ENCODE measurements at regions not wholly inside any gene's neighbourhood (a gene's known extent, or its start where the extent isn't known, plus 50 kb on each side); places are given as distances from the start of the nearest gene placed in this dataset.
"Not testable (repeated sequence)": the region's sequence is repeated elsewhere in the genome, so short reads cannot be mapped to it uniquely, and the experiment has no call there.

- Mint-ChIP-seq H3K27ac (ENCODE audit: unreplicated experiment) (no peak overlapping the region), H3K27me3 (ENCODE audit: low read depth) (peaks cover 6% of the 10 kb centered on the region), H3K4me3 (ENCODE audit: unreplicated experiment) (no peak overlapping the region), H3K36me3 (ENCODE audit: low read depth) (no peaks in the 10 kb centered on the region), H3K4me1 (ENCODE audit: low read depth) (no peaks in the 10 kb centered on the region), H3K9me3 (ENCODE audit: low read depth) (no peaks in the 10 kb centered on the region)
- no peak for DNase-seq (ENCODE audit: low spot score)
- no peak for TF ChIP-seq CTCF (IDR thresholded peaks at IDR 0.05)
Measured at GRCh38 chr11:87778357-87778756, 396.9 kb downstream of the RAB38 start.

GRCh38 chr11:87775036-87775435 is 400.2 kb downstream of the RAB38 start:
- DNase-seq (ENCODE audit: low spot score), result no peak
- Mint-ChIP-seq H3K36me3 (ENCODE audit: low read depth) (no peaks in the 10 kb centered on the region), H3K9me3 (ENCODE audit: low read depth) (no peaks in the 10 kb centered on the region), H3K4me3 (ENCODE audit: unreplicated experiment) (no peak overlapping the region), H3K4me1 (ENCODE audit: low read depth) (no peaks in the 10 kb centered on the region), H3K27me3 (ENCODE audit: low read depth) (peaks cover 3% of the 10 kb centered on the region), H3K27ac (ENCODE audit: unreplicated experiment) (no peak overlapping the region)
- TF ChIP-seq CTCF (IDR thresholded peaks at IDR 0.05), result no peak

GRCh38 chr11:87769661-87770060 is 405.6 kb downstream of the RAB38 start:
- Mint-ChIP-seq H3K27ac (ENCODE audit: unreplicated experiment) (no peak overlapping the region), H3K4me1 (ENCODE audit: low read depth) (no peaks in the 10 kb centered on the region), H3K4me3 (ENCODE audit: unreplicated experiment) (no peak overlapping the region), H3K9me3 (ENCODE audit: low read depth) (no peaks in the 10 kb centered on the region), H3K27me3 (ENCODE audit: low read depth) (no peaks in the 10 kb centered on the region), H3K36me3 (ENCODE audit: low read depth) (no peaks in the 10 kb centered on the region)
- no peak for DNase-seq (ENCODE audit: low spot score)
- no peak for TF ChIP-seq CTCF (IDR thresholded peaks at IDR 0.05)

- DNase-seq (ENCODE audit: low spot score), result no peak
- Mint-ChIP-seq H3K9me3 (ENCODE audit: low read depth) (no peaks in the 10 kb centered on the region), H3K36me3 (ENCODE audit: low read depth) (no peaks in the 10 kb centered on the region), H3K27me3 (ENCODE audit: low read depth) (no peaks in the 10 kb centered on the region), H3K27ac (ENCODE audit: unreplicated experiment) (no peak overlapping the region), H3K4me1 (ENCODE audit: low read depth) (no peaks in the 10 kb centered on the region), H3K4me3 (ENCODE audit: unreplicated experiment) (no peak overlapping the region)
- no peak for TF ChIP-seq CTCF (IDR thresholded peaks at IDR 0.05)
Measured at GRCh38 chr11:87767615-87768014, 407.6 kb downstream of the RAB38 start.

GRCh38 chr11:87764075-87764474 is 411.2 kb downstream of the RAB38 start:
- not testable (repeated sequence) for H3K27me3 Mint-ChIP-seq (ENCODE audit: low read depth); H3K9me3 Mint-ChIP-seq (ENCODE audit: low read depth); H3K4me1 Mint-ChIP-seq (ENCODE audit: low read depth); H3K27ac Mint-ChIP-seq (ENCODE audit: unreplicated experiment); H3K4me3 Mint-ChIP-seq (ENCODE audit: unreplicated experiment); DNase-seq (ENCODE audit: low spot score); H3K36me3 Mint-ChIP-seq (ENCODE audit: low read depth)

GRCh38 chr11:87754685-87755084 is 420.6 kb downstream of the RAB38 start:
- Mint-ChIP-seq H3K27ac (ENCODE audit: unreplicated experiment) (no peak overlapping the region), H3K27me3 (ENCODE audit: low read depth) (no peaks in the 10 kb centered on the region), H3K36me3 (ENCODE audit: low read depth) (no peaks in the 10 kb centered on the region), H3K4me1 (ENCODE audit: low read depth) (no peaks in the 10 kb centered on the region), H3K9me3 (ENCODE audit: low read depth) (peaks cover 2% of the 10 kb centered on the region), H3K4me3 (ENCODE audit: unreplicated experiment) (no peak overlapping the region)
- no peak for TF ChIP-seq CTCF (IDR thresholded peaks at IDR 0.05)
- DNase-seq (ENCODE audit: low spot score), result no peak
